A673 (cell line): ENCODE measurements at regions not wholly inside any gene's neighbourhood (a gene's known extent, or its start where the extent isn't known, plus 50 kb on each side); places are given as distances from the start of the nearest gene placed in this dataset.

Experiments used
- CTCF ChIP-seq: fragments of 300-800, 200-600 bp; sonication (generic); conservative IDR thresholded peaks from 2 replicates; pipeline ENCODE4 v1.5.1; 2017; ENCODE audit warnings: low read depth, mild to moderate bottlenecking, antibody characterized with exemption, low read length, moderate library complexity, mixed read lengths
- EZH2 ChIP-seq: fragments of 200-600 bp; sonication (generic); IDR thresholded peaks from 2 replicates; pipeline ENCODE4 v1.6.1; 2017; ENCODE audit warnings: borderline replicate concordance, low read depth, mild to moderate bottlenecking, mixed read lengths, antibody characterized with exemption, low read length; ENCODE audit not compliant: poor library complexity, severe bottlenecking

DNA sequence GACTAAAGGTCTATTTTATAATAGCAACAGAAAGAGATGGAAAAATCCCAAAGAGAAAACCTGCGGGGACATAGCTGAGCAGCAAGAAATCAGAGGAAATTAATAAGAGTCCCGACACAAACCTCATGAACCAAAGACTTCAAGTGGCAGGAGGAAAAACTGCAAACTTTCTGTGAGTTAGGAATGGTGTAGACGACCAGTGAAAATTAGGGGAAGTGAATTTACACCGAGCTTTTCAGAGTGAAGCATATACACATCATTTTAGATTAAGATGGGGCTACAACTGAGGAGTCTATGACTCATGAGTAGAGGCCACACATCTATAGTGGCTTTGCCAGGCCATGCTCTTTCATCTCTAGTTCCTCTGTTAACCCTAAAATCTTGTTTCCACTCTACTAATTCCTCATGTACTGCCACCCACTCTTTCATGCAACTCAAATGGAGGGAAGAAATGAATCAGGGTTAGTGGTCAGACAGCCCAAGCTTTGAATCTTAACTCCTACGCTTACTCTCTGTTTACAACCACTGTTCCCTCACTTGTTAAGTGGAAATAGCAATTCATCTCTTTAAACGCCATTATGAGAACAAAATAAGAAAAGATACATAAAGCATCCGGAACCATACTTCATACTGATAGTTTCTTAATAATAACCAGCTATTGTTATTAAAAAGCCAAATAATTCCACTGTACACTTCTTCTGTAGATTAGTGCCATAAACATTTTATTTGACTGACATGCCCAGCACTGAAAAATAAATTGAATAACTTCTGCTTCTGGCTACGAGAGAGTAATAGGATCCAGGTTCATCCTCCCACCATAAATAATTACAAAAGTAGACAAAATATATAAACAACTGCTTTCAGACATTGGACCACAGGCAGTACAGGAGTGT, 219.3 kb downstream of the RMST start:
- TF ChIP-seq CTCF = no peak
- TF ChIP-seq EZH2 = no peak
